GM23338 (cell line): ENCODE measurements at regions not wholly inside any gene's neighbourhood (a gene's known extent, or its start where the extent isn't known, plus 50 kb on each side); places are given as distances from the start of the nearest gene placed in this dataset.
"Not testable (repeated sequence)": the region's sequence is repeated elsewhere in the genome, so short reads cannot be mapped to it uniquely, and the experiment has no call there.

ENCODE experiments used
- CREB1 ChIP-seq: fragments of 250-450 bp; sonication (Bioruptor Pico); IDR thresholded peaks from 2 replicates; pipeline ENCODE4 v1.5.0; 2020; ENCODE audit warnings: low read depth, mild to moderate bottlenecking, moderate library complexity
- EZH2 ChIP-seq: fragments of 200-600 bp; sonication (generic); IDR thresholded peaks from one replicate; pipeline ENCODE4 v1.8.0; 2017; ENCODE audit warnings: antibody characterized with exemption, mild to moderate bottlenecking, low read depth; ENCODE audit not compliant: unreplicated experiment
- EZH2phosphoT487 ChIP-seq: fragments of 200-600 bp; sonication (generic); IDR thresholded peaks from one replicate; pipeline ENCODE4 v1.8.1; 2018; ENCODE audit warnings: antibody characterized with exemption; ENCODE audit not compliant: unreplicated experiment
- JUNB ChIP-seq: IDR thresholded peaks from one replicate; pipeline ENCODE4 v1.6.1; 2016; ENCODE audit warnings: antibody characterized with exemption; ENCODE audit not compliant: unreplicated experiment
- POLR2AphosphoS5 ChIP-seq: IDR thresholded peaks from 2 replicates; pipeline ENCODE4 v1.6.1; 2016; ENCODE audit warnings: antibody characterized with exemption, low read depth
- ZNF331 ChIP-seq: fragments of 250-450 bp; sonication (Bioruptor Pico); IDR thresholded peaks from 2 replicates; pipeline ENCODE4 v1.5.0; 2020; ENCODE audit warnings: low read depth, mild to moderate bottlenecking, moderate library complexity
- TF ChIP-seq, protein P1 (sequence below), 2 experiments: fragments of 200-600 bp in 1 of 2; sonication (generic) in 1 of 2; conservative IDR thresholded peaks; 2 replicates each; pipeline versions ENCODE4 v1.5.1 to v1.6.1; 2016 to 2017; ENCODE audit warnings: antibody characterized with exemption in 2 of 2, low read depth in 2 of 2, mild to moderate bottlenecking in 2 of 2, moderate library complexity in 1 of 2
- TF ChIP-seq, protein P2 (sequence below): IDR thresholded peaks from one replicate; pipeline ENCODE4 v1.6.1; 2018; ENCODE audit warnings: antibody characterized with exemption; ENCODE audit not compliant: unreplicated experiment

DNA sequence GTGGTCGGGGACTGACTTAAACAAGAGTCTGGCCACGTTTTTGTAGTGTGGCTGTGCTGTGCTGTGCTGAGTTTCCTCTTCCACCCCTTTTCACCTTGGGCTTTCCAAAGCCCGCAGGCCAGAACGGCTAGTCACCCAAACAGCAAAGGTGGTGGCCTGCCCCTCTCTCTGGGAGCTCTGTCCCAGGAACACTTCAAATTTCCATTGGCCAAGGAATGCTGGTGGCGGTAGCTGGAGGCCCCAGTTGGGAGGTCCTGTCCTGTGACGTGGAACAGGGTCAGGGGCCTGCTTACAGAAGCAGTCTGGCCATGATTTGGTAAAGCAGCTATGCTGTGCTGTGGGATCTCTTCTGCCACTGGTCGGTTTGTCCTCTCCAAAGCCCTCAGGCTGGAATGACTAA is 628.1 kb upstream of the DEFB115 start:
- TF ChIP-seq JUNB; EZH2phosphoT487; POLR2AphosphoS5; EZH2; CREB1 (CRISPR knock-in tag); ZNF331 (CRISPR knock-in tag): not testable (repeated sequence)
- TF ChIP-seq, protein P1, sequence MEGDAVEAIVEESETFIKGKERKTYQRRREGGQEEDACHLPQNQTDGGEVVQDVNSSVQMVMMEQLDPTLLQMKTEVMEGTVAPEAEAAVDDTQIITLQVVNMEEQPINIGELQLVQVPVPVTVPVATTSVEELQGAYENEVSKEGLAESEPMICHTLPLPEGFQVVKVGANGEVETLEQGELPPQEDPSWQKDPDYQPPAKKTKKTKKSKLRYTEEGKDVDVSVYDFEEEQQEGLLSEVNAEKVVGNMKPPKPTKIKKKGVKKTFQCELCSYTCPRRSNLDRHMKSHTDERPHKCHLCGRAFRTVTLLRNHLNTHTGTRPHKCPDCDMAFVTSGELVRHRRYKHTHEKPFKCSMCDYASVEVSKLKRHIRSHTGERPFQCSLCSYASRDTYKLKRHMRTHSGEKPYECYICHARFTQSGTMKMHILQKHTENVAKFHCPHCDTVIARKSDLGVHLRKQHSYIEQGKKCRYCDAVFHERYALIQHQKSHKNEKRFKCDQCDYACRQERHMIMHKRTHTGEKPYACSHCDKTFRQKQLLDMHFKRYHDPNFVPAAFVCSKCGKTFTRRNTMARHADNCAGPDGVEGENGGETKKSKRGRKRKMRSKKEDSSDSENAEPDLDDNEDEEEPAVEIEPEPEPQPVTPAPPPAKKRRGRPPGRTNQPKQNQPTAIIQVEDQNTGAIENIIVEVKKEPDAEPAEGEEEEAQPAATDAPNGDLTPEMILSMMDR (conservative IDR thresholded peaks at IDR 0.05; ENCODE audit: low read depth in 2 of 2), result not testable (repeated sequence)
- TF ChIP-seq, protein P2, sequence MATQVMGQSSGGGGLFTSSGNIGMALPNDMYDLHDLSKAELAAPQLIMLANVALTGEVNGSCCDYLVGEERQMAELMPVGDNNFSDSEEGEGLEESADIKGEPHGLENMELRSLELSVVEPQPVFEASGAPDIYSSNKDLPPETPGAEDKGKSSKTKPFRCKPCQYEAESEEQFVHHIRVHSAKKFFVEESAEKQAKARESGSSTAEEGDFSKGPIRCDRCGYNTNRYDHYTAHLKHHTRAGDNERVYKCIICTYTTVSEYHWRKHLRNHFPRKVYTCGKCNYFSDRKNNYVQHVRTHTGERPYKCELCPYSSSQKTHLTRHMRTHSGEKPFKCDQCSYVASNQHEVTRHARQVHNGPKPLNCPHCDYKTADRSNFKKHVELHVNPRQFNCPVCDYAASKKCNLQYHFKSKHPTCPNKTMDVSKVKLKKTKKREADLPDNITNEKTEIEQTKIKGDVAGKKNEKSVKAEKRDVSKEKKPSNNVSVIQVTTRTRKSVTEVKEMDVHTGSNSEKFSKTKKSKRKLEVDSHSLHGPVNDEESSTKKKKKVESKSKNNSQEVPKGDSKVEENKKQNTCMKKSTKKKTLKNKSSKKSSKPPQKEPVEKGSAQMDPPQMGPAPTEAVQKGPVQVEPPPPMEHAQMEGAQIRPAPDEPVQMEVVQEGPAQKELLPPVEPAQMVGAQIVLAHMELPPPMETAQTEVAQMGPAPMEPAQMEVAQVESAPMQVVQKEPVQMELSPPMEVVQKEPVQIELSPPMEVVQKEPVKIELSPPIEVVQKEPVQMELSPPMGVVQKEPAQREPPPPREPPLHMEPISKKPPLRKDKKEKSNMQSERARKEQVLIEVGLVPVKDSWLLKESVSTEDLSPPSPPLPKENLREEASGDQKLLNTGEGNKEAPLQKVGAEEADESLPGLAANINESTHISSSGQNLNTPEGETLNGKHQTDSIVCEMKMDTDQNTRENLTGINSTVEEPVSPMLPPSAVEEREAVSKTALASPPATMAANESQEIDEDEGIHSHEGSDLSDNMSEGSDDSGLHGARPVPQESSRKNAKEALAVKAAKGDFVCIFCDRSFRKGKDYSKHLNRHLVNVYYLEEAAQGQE, result not testable (repeated sequence)
